GM18868 (cell line): ENCODE measurements at regions not wholly inside any gene's neighbourhood (a gene's known extent, or its start where the extent isn't known, plus 50 kb on each side); places are given as distances from the start of the nearest gene placed in this dataset.

Source experiments
- ATAC-seq: cut with Tn5 transposase; IDR thresholded peaks from one replicate; pipeline ENCODE4 v1.9.1; 2021; ENCODE audit warnings: mild to moderate bottlenecking, moderate library complexity; ENCODE audit not compliant: unreplicated experiment

DNA sequence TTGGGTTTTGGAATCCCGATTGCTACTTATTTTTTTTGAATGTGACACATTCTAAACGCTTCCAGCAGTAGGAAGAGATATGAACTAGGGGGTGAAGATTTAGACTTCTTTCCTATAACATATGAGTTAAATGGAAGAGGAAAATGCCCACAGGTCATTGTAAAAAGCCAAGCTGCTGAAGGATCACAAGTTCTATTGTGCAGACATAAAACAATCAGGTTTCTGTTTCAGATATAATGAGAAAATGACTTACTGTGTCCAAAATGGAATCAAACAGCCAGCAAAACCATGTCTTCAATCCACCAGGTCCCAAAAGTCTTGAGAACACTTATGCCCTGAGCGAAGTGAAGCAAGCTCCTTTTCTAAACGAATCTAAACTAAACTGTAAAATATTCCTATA is 157.0 kb upstream of the SOX9 start:
- no peak for ATAC-seq

DNA sequence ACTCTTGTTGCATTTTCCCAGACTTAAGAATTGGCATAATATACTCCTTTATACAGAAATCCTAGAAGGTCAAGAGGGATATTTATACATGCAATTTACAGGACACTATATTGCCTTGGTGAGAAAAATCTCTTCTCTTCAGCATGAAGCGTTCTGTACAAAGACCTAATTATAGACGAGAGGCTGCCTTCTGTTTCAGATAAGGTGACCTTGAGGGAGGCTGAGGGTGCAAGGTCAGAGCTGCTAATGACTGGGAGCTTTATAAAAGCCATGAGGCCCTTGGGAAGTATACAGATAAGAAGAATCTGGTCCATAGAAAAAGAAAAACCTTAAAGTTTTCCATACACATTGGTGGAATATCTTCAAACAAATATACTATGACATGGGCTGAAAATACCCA is 156.3 kb upstream of the SOX9 start:
- ATAC-seq = no peak

DNA sequence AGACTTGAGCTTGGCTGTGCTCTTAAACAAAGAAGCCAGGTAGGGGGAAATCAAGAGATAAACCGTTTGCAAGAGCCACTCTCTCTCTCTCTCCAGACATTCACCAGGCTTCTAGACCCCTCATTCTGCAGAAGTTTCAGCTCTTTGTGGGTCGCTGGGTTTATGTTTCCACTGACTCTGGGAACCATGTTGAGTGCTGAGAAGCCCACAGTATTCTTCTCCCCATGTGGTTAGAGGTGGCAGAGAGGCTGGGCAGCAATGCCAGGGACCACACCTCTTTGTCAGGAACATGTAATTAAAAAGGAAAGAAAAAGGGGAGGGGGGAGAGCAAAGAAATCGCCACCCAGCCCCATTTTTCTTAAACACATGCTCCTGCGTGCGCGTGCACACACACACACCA is 154.8 kb upstream of the SOX9 start:
- no peak for ATAC-seq

DNA sequence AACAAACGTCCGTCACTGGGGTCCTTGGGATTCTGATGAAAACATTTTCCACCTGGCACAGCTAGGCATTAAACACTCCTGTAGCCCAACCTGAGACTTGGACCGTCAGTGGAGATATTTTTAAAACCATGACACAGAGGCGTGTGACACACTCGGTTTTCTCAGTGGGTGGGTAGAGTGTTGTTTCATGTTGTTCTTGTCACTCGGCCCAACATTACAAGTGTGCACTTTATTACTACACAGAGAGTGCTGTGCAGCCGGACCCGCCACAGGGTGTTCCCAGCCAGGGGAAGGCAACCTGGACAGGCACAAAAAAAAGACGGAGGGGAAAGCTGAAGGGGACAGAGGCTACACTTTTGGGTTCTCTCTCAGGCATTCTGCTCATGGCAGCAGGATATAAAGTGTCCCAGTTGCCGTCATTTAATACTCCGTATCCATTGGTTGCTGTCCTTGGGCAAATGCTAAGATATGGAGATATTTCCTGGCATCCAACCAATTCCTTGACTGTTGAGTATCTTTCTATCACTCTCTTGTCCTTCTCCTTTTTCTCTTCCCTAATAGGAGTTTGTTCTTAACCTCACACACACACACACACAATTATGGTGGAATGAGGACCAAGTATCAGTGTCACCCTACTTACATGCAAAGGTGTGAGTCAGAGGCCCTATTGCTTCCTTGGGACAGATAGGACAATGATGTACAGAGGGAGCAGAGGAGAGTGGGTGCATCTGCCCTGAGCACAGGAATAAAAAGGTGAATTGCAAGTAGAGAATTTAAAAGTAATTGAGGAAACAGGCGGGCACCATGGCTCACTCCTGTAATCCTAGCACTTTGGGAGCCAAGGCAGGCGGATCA is 154.1 kb upstream of the SOX9 start:
- no peak for ATAC-seq

DNA sequence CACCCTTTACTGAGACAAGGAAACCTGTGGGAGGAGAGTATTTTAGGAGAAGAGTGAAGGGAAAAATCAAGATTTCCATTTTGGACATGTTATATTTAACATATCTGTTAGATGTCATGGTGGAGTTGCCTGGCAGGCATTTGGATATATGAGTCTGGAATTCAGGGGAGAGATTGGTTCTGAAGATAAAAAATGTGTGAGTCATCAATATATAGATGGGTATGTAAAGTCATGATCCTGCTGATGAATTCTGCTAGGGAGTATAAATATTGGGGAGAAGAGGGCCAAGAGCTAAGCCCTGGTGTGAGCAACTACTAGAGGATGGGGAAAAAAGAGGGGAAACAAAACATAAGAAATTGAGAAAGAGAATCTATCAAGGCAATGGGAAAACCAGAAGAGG is 151.3 kb upstream of the SOX9 start:
- no peak for ATAC-seq

DNA sequence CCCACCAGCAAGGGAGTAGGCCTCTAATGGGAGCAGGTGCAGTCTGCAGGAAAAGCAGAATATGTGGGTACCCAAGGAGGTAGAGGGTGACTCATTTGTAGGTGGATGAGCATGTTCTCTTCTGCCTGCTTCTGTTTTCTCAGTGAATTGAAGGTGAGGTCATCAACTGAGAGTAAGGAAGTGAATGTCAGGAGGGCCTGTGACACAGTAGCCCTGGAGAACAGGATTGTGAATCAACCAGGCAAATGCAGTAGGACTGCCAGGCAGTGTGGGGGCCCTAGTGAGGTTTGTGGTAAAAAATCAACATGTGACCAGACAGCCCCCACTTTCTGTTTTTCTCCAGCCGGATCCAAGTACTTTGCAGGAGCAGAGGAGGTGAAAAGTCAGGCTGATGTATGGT is 150.5 kb upstream of the SOX9 start:
- peak; percentile 93 for ATAC-seq

DNA sequence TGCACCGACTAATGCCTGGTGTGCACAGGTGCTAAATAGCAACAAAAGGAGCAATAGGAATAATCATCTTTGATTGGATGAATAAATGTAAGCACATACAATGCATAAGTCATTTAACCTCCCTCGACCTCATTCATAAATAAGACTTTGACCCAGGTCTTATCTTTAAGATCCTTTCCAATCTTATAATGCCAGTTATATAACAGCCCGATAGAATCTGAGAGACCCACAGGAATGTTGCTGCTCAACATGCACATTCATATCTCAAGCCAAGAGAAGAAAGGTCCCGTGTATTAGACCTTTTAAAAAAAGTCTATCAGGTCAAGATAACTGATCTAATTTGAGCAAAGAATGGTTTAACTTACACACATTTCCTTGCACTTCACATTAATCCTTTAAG is 146.8 kb upstream of the SOX9 start:
- no peak for ATAC-seq

DNA sequence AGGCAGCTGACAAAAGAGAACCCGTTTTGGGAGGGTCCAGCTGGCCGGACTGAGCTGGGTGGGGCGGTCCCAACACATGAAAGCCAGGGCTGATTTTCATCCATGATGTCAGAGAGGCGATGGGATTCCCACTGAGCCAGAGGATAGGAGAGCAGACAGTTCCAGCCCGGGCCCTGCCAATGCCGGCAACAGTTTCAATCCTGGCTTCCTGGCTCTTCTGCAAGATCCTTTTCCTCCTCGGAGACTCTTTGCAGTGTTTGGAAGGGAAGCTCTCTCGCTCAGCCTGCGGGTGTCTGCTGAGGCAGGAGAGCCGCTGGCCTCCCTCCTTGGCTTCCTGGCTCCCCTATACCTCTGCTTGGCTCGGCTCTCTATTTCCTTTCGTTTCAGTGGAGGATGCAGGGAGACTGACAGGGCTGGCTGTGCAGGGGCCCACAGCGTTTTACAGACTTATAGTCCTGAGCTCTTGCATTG is 145.5 kb upstream of the SOX9 start:
- ATAC-seq = peak; percentile 66

DNA sequence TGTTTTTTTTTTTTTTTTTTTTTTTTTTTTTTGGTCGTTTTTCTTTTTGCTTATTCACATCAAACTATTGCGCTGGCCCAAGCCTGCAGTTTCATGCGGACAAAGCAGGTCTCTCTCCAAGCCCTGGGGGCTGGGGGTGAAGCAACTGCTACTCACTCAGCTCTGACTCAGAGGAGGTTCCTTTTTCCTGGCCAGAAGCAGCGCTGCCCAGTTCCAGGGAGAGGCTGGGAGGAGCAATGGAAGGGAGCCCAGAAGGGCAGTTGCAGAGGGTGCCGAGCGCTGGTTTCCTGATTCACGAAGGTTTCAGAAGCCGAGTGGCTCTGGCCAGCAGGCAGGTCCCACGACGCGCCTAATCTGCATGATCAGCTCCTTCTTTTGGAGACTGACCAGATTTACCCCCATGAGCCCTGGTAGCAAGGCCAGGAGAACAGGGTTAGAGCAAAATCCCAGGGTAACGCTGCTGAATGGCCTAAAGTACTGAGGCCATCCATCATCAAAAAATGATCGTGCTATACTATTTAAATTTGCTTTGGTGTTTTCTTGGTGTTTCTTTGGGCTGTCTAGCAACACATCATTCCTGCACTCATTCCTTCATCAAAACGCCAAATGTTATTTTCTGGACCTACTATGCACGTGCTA is 144.7 kb upstream of the SOX9 start:
- no peak for ATAC-seq

DNA sequence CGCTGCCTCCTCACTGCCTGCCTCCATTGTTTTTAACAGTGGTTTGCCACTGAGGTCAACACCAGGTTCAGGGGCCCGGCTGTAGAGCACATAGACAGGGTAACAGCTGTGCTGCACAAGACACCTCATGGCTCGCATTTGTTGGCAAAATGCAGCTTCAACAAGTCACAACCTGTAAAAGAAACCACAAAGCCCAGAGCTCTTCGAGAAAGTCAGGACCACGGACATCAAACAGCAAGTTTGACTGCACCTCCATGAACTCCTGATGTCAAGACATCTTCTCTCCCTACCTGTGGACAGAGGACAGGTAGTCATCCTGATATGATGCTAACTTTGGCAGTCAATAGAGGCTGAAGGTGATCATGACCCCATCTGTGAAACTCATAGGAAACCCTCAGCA is 142.4 kb upstream of the SOX9 start:
- ATAC-seq = no peak

DNA sequence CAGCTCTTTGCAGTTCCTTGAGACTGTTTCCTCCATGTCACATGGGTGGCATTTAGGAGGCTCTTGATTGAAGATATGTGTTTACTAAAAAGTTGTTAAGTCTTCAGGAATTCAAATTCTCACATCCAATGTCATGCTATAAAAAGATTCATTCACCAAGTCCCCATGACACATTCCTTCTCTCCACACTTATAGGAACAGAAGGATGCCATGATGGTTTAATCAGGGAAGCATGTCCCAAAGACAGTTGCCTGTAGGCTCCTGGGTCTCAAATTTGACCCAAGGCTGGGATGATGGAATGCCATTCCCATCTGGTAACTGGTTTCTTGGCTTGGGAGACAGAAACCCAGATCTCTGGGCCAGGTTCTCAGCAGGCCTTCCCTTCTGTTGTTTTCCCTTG is 140.6 kb upstream of the SOX9 start:
- no peak for ATAC-seq

DNA sequence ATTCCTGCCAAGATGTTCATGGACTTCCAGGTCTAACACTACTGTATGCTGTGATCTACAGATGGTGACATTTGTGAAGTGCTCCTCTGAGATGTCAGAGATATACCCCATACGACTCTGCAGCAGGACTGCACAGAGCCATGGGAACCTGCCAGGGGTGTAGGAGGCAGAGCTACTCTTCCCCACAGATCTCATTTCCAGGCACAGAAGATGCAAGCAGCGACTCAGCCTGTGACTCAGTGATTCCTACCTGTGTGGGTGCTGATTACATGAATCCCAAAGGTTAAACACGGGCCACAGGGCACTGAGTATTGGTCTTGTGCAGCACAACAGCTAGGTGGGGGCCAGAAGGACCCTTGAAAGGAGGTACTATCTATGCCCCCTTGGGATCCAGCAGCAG is 137.0 kb upstream of the SOX9 start:
- ATAC-seq = no peak

DNA sequence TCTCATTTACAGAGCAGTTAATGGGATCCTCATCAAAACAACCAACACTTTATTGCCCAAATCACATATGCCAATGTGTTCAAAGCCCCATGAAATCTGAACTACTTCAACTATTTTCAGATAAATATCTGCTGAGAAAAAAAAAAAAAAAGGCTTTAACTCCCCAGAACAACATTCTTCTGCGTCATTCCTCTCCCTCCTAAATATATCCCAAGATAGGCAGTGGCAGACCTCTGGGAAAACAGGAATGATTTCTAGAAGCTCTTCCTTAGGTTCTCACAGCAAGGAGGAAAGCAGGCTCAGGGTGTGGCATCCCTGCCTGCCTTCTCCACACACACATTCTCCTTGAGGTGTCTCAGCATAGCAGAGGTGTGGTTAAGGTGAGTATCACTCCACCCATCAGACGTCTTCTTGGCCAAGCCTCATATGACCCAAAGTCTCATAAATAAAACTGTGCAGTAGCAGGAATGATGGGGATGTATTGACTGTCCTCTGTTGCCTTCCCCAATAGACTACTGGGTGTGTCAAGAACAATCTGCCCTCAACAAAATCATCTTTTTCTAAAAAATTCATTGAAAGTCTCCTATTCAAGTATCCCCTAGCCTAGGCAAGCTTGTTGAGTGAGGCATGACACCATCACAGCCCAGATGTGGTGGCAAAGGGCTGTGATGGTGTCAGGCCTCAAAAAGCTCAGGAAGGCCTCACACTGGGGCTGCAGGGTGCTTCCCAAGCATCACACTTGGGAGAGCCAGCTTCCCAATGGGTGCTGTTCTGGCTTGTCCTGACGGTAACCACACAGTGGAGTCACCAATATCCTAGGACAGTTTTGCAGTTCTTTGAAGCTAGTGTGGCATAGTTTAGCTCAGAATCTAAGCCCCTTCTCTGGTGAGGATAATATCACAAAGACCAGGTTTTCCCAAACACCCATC is 135.4 kb upstream of the SOX9 start:
- ATAC-seq = no peak

DNA sequence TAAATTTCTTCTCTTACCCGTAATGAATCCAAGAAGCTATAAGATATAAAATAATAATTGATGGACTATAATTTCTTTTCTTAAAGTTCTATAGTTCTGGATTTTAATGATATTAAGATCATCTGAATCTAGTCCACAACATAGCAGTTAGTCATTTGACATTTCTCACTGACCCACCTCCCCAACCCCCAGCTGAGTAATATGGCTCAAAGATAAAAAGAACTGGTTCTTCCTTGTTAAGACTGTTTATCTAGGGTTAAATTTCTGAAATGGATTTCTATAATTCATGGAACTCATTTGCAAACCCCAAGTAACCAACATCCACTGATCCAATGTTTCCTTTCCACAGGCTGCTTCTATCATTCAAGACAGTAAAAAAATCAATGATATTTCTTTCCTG is 133.9 kb upstream of the SOX9 start:
- ATAC-seq = no peak

DNA sequence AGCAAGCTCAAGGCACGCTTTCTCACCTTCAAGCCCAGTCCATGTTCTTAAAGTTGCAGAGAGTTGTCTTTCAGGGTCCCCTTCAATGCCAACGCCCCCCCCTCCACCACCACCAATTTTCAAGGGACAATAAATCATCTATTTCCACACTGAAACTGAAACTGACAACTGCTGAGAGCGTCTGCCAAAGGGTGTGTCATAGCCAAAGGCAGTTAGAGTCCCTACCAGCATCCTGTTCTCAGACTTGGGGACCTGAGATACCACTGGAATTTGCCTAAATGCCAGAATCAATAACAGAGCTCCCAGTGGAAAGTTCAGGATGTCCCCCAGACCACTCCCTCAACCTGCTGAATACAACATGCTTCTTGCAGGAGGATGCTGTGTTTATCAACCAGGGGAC is 133.2 kb upstream of the SOX9 start:
- peak; percentile 81 for ATAC-seq

DNA sequence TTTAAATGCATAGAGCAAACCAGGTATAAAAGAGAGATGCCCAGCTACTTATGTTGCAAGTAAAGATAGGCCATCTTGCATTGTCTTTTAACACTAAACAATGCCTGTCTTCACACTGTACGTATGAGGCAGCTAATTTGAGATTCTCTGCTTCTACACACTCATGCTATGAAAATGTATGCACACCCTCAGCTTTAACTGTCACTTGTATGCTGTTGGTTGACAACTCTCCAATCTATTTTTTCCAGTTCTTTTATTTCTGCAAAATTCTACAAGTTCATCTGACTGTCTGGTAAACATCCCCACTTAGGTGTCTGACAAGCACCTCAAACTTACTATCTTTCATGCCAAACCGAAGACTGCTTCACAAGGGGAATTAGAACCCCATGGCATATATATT is 131.7 kb upstream of the SOX9 start:
- ATAC-seq = no peak

DNA sequence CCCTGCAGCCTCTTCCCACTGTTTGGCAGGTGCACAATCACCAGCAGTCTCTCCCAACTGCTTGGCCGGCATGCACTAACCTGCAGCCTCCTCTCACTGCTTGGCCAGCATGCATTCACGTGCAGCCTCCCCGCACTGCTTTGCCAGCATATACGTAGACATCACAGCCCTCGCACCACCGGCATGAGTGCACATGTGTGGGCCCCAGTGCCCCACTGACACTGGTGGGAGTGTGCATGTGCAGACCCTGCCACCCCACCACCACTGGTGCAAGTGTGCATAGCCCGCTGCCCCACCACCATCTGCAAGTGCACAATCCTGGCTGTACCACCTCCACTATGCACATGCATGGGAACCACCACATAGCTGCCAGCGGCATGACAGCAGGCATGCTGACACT is 127.5 kb upstream of the SOX9 start:
- no peak for ATAC-seq

DNA sequence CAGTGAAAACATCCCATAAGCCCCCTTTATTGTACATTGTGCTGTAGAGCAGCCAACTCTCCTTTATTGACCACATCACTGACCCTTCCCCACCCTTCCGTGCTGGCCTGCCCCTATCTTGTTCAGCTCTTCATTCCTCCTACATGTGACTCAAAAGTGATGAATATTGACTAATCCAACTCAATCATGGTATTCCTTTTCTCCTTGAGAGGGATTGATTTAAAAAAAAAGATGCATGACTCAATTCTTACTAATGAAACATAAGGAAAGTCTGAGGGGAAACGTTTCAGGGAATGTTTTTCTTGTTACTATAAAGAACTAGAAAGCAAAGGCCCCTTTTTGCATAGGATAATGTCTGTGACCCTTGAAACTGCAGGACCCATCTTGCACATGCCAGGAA is 125.2 kb upstream of the SOX9 start:
- no peak for ATAC-seq

DNA sequence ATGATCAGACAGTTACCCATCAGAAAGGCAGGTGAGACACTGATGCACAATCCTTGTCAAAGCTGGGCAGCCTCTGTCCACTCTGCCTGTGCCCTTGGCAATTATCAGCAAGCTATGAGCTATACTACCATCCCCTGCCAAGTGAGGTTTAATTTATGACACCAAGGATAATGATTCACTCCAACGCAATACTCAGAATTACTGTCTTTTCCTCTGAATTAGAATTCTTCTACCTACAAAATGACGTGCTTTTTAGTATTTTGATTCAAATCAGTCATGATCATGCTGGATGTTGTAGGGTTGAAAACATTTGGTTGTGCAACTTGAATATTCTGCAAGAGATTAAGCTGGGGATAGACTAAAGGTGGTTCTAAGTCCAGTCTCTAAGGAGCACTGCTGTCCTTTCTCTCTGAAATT is 116.8 kb upstream of the SOX9 start:
- ATAC-seq = no peak

DNA sequence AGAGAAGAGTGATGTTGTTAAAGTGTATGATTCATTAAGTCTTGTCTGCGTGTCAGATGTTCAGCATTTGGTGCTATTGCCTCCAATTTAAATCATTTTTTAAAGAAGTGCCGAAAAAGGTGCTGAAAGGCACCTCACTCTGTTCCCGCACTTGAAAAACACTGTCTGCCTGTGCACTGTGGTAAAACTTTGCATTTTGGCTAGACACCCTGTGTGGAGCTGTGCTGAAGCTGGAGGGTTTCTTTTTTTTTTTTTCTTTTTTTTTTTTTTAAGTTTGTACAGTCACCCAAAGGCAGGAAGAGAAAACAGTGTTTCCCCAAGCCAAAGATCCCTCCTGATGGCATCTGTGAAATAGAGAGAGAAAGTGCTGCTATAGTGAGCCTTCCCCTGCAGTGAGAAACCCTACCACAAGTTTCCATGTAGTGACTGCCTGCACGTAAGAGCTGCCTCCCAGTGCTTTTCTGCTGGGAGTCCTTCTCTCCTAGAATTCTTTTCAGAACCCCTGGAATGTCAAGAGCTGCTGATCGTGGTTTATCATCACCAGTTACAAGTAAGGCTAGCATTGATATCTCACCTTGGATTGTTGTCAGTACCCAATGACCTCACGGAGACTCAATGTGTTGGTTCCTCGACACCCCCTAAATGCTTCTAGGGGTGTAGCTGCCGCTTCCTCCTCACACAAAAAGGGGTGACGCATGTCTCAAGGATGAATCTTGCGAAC is 116.0 kb upstream of the SOX9 start:
- ATAC-seq = peak; percentile 64
